H1 (cell line): ENCODE measurements at regions not wholly inside any gene's neighbourhood (a gene's known extent, or its start where the extent isn't known, plus 50 kb on each side); places are given as distances from the start of the nearest gene placed in this dataset.

Experiments
- CTCF ChIA-PET: fragments of 300-600 bp; sonication (Branson Sonifier 250); formaldehyde crosslinking; loops from one replicate; lab custom pipeline; 2021; ENCODE audit not compliant: partially characterized antibody; lab: Charles Lee
- POLR2A ChIA-PET: fragments of 300-600 bp; sonication (Branson Sonifier 250); formaldehyde crosslinking; loops from one replicate; lab custom pipeline; 2021; ENCODE audit warnings: inconsistent platforms; ENCODE audit not compliant: partially characterized antibody; lab: Charles Lee
- DNase-seq, 2 experiments: peaks; one replicate each; pipeline versions ENCODE4 v3.0.0 to v3.0.0-alpha.2; 2010 to 2022; ENCODE audit warnings: low spot score in 2 of 2, low read depth in 1 of 2, mixed read lengths in 1 of 2
- FAIRE-seq: peaks from 2 replicates; lab custom pipeline; 2011; peaks lifted over from hg19 to GRCh38; lab: Jason Lieb, UNC
- H2AFZ ChIP-seq: 2 replicates; pipeline ENCODE4 v1.8.1; 2012; ENCODE audit warnings: low read length, inconsistent platforms
- H2AK5ac ChIP-seq: 2 replicates; pipeline ENCODE4 v1.6.1; 2013; ENCODE audit warnings: low read depth, low read length
- H2BK120ac ChIP-seq: replicated peaks from 2 replicates; pipeline ENCODE3; 2013; ENCODE audit warnings: low read depth, low read length, inconsistent platforms
- H2BK12ac ChIP-seq: 2 replicates; pipeline ENCODE4 v1.6.1; 2013; ENCODE audit warnings: low read depth, low read length
- H2BK15ac ChIP-seq: 2 replicates; pipeline ENCODE4 v1.6.1; 2013; ENCODE audit warnings: low read length
- H2BK20ac ChIP-seq: 2 replicates; pipeline ENCODE4 v1.6.1; 2013; ENCODE audit warnings: low read length
- H2BK5ac ChIP-seq: 2 replicates; pipeline ENCODE4 v1.6.1; 2013; ENCODE audit warnings: low read depth, low read length
- H3K14ac ChIP-seq: 2 replicates; pipeline ENCODE4 v1.6.1; 2013; ENCODE audit warnings: inconsistent platforms; ENCODE audit not compliant: insufficient read length
- H3K18ac ChIP-seq: 2 replicates; pipeline ENCODE4 v1.6.1; 2013; ENCODE audit warnings: low read length; ENCODE audit errors: extremely low read depth
- H3K23ac ChIP-seq: 2 replicates; pipeline ENCODE4 v1.6.1; 2013; ENCODE audit warnings: inconsistent platforms; ENCODE audit not compliant: insufficient read length
- H3K23me2 ChIP-seq: 2 replicates; pipeline ENCODE4 v1.6.1; 2013; ENCODE audit warnings: low read depth, low read length
- H3K27ac ChIP-seq: 2 replicates; pipeline ENCODE4 v1.6.1; 2011; ENCODE audit warnings: low read depth, low read length, inconsistent platforms
- H3K27me3 ChIP-seq, 4 experiments: replicated peaks in 1 of 4; 1 replicate in 1 of 4; 2 replicates in 3 of 4; pipeline versions ENCODE4 v1.6.1 to v1.8.1; 2011 to 2013; ENCODE audit warnings: low read length in 3 of 4, mild to moderate bottlenecking in 3 of 4, inconsistent platforms in 2 of 4, mixed read lengths in 2 of 4, moderate library complexity in 1 of 4; ENCODE audit not compliant: control insufficient read depth in 3 of 4, insufficient read depth in 3 of 4; ENCODE audit errors: extremely low read depth in 1 of 4
- H3K36me3 ChIP-seq, 4 experiments: 2 replicates each; pipeline versions ENCODE4 v1.6.1 to v1.8.1; 2011 to 2013; ENCODE audit warnings: mild to moderate bottlenecking in 4 of 4, low read length in 3 of 4, moderate library complexity in 2 of 4, control low read depth in 1 of 4, inconsistent platforms in 1 of 4; ENCODE audit not compliant: insufficient read depth in 4 of 4, control insufficient read depth in 2 of 4
- H3K4ac ChIP-seq: replicated peaks from 2 replicates; pipeline ENCODE3; 2013; ENCODE audit warnings: low read length, low read depth, mixed read lengths, inconsistent platforms; ENCODE audit not compliant: insufficient read length
- H3K4me1 ChIP-seq, 4 experiments: replicated peaks in 1 of 4; 1 replicate in 1 of 4; 2 replicates in 3 of 4; pipeline versions ENCODE4 v1.6.1 to v1.8.1; 2011 to 2013; ENCODE audit warnings: low read length in 3 of 4, inconsistent platforms in 2 of 4, mixed read lengths in 1 of 4; ENCODE audit not compliant: insufficient read depth in 4 of 4, control insufficient read depth in 3 of 4
- H3K4me2 ChIP-seq, 2 experiments: 2 replicates each; pipeline versions ENCODE4 v1.6.1 to v1.8.1; 2011 to 2013; ENCODE audit warnings: low read depth in 2 of 2, low read length in 2 of 2, control low read depth in 1 of 2, inconsistent platforms in 1 of 2, mild to moderate bottlenecking in 1 of 2; ENCODE audit not compliant: insufficient read depth in 1 of 2
- H3K4me3 ChIP-seq, 4 experiments: fragments of 200-600, 300-600 bp in 1 of 4; sonication (generic), shearing (Covaris generic), sonication (Bioruptor Twin) in 1 of 4; 2 replicates each; pipeline versions ENCODE4 v1.5.1 to v1.8.1; 2011 to 2016; ENCODE audit warnings: low read length in 4 of 4, low read depth in 3 of 4, control low read depth in 2 of 4, inconsistent platforms in 2 of 4, mild to moderate bottlenecking in 2 of 4, mixed read lengths in 1 of 4, moderate library complexity in 1 of 4; ENCODE audit not compliant: insufficient read depth in 2 of 4; ENCODE audit errors: extremely low read depth in 1 of 4
- H3K56ac ChIP-seq: replicated peaks from 2 replicates; pipeline ENCODE3; 2013; ENCODE audit warnings: low read depth, mild to moderate bottlenecking, mixed read lengths, low read length, inconsistent platforms; ENCODE audit not compliant: insufficient read length
- H3K79me1 ChIP-seq: 2 replicates; pipeline ENCODE4 v1.6.1; 2013; ENCODE audit warnings: low read depth, low read length, control low read depth
- H3K79me2 ChIP-seq, 2 experiments: 2 replicates each; pipeline versions ENCODE4 v1.6.1 to v1.8.1; 2012 to 2013; ENCODE audit warnings: low read length in 2 of 2, mild to moderate bottlenecking in 2 of 2, inconsistent platforms in 1 of 2; ENCODE audit not compliant: insufficient read depth in 2 of 2, control insufficient read depth in 1 of 2
- H3K9ac ChIP-seq, 4 experiments: replicated peaks in 1 of 4; 1 replicate in 1 of 4; 2 replicates in 3 of 4; pipeline versions ENCODE4 v1.6.1 to v1.8.1; 2011 to 2013; ENCODE audit warnings: low read depth in 3 of 4, low read length in 3 of 4, control low read depth in 2 of 4, mild to moderate bottlenecking in 2 of 4, moderate library complexity in 2 of 4, inconsistent platforms in 1 of 4; ENCODE audit errors: extremely low read depth in 1 of 4
- H3K9me3 ChIP-seq, 2 experiments: 2 replicates each; pipeline versions ENCODE4 v1.6.1 to v1.8.1; 2012 to 2013; ENCODE audit warnings: mild to moderate bottlenecking in 2 of 2, moderate library complexity in 2 of 2, control low read depth in 1 of 2, inconsistent platforms in 1 of 2, low read depth in 1 of 2, low read length in 1 of 2, mixed read lengths in 1 of 2; ENCODE audit not compliant: insufficient read depth in 2 of 2
- H4K20me1 ChIP-seq, 2 experiments: replicated peaks in 1 of 2; 2 replicates each; pipeline versions ENCODE3 to v1.8.1; 2011 to 2013; ENCODE audit warnings: inconsistent platforms in 2 of 2, low read length in 2 of 2, mild to moderate bottlenecking in 1 of 2; ENCODE audit not compliant: insufficient read depth in 2 of 2, control insufficient read depth in 1 of 2
- H4K5ac ChIP-seq: 2 replicates; pipeline ENCODE4 v1.6.1; 2013; ENCODE audit warnings: low read length, low read depth, mixed read lengths, inconsistent platforms; ENCODE audit not compliant: insufficient read length
- H4K8ac ChIP-seq: 2 replicates; pipeline ENCODE4 v1.8.0; 2013; ENCODE audit warnings: mild to moderate bottlenecking, moderate library complexity, low read length, inconsistent platforms; ENCODE audit not compliant: insufficient read depth; ENCODE audit errors: extremely low read depth
- H4K91ac ChIP-seq: replicated peaks from 2 replicates; pipeline ENCODE3; 2013; ENCODE audit warnings: low read length, mixed read lengths, inconsistent platforms; ENCODE audit not compliant: insufficient read length
- KDM5A ChIP-seq: fragments of 200-600 bp; IDR thresholded peaks from 2 replicates; pipeline ENCODE4 v1.7.1; 2012; ENCODE audit warnings: mild to moderate bottlenecking, low read length, inconsistent platforms, mixed read lengths
- MAFK ChIP-seq: IDR thresholded peaks from 2 replicates; pipeline ENCODE4 v1.6.1; 2012; ENCODE audit warnings: low read depth, mild to moderate bottlenecking, improper control_type of control experiment, low read length
- SIX5 ChIP-seq: IDR thresholded peaks from 2 replicates; pipeline ENCODE4 v1.6.1; 2011; ENCODE audit warnings: mild to moderate bottlenecking, low read depth, low read length
- WGBS, 2 experiments: shearing (Covaris generic) in 1 of 2; methylation state at CpG; one replicate each; pipeline versions ENCODE4 v1.1.6 to v1.1.7; 2013 to 2015; ENCODE audit warnings: low lambda C conversion rate in 2 of 2, mixed read lengths in 2 of 2, inconsistent platforms in 1 of 2, low coverage in 1 of 2, missing lambda C conversion rate in 1 of 2; ENCODE audit not compliant: insufficient replicate concordance in 2 of 2, insufficient coverage in 1 of 2, insufficient read length in 1 of 2; ENCODE audit errors: extremely low coverage in 1 of 2, missing lambda C conversion rate in 1 of 2; 5-methylcytosine and 5-hydroxymethylcytosine counted together
- TF ChIP-seq, protein P1 (sequence below): IDR thresholded peaks from 2 replicates; pipeline ENCODE4 v1.6.1; 2012; ENCODE audit warnings: inconsistent platforms

DNA sequence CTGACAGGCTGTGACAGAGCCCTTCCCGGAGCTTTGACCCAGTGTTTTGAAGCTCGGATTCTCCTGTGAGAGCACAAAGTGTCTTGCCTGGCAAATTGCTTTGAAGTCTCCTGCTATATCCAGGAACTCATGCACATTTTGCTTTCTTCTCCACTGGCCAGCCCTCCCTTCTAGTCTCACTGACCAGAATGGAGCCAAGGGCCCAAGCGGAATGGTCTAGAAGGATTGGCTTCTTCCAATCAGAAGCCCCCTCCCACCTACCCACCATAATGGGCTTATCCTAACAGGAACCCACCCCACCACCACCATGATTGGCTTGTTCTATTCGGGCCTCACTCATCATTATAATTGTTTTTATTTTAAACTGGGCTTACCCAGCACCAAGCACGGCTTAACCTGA is 130.1 kb downstream of the PXDC1 start:
- Histone ChIP-seq H3K4ac (no peak overlapping the region), H4K91ac (no peak overlapping the region), H4K8ac (no peak overlapping the region), H2BK20ac (no peak overlapping the region), H3K4me1 (peaks cover 2 to 11% (median 7%) of the 10 kb centered on the region in 4 experiments), H4K20me1 (peaks cover 0 to 2% of the 10 kb centered on the region in 2 experiments), H3K18ac (no peak overlapping the region), H2AK5ac (no peak overlapping the region), H2BK15ac (no peak overlapping the region), H3K23ac (no peak overlapping the region), H4K5ac (no peak overlapping the region), H3K4me3 (no peak overlapping the region), H3K79me2 (no peaks in the 10 kb centered on the region), H3K27me3 (peaks cover 0 to 2% (median 0%) of the 10 kb centered on the region in 4 experiments; a peak in 2 of 7 replicates), H3K36me3 (no peaks in the 10 kb centered on the region), H3K14ac (no peak overlapping the region), H3K27ac (no peak overlapping the region), H2BK12ac (no peak overlapping the region), H3K23me2 (0 out of 2 replicates have a peak, but pooled peaks cover 2% of the 10 kb centered on the region), H2BK5ac (no peak overlapping the region), H3K79me1 (no peaks in the 10 kb centered on the region), H2BK120ac (no peak overlapping the region), H2AFZ (no peak overlapping the region), H3K9me3 (no peaks in the 10 kb centered on the region), H3K56ac (no peak overlapping the region), H3K9ac (no peak overlapping the region), H3K4me2 (no peak overlapping the region)
- FAIRE-seq (no peak), DNase-seq (no peak)
- TF ChIP-seq SIX5 (no peak), KDM5A (no peak), MAFK (no peak)
- TF ChIP-seq, protein P1, sequence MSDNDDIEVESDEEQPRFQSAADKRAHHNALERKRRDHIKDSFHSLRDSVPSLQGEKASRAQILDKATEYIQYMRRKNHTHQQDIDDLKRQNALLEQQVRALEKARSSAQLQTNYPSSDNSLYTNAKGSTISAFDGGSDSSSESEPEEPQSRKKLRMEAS, result no peak
- 88% methylated on average over 5 of the region's 5 CpGs; no CpG with 5 or more reads in 1 of the 2 experiments for WGBS, 2 experiments
- ChIA-PET CTCF (interaction anchor here (0.9 to 1.8 kb wide), 4 partner anchors 9 to 111 kb away, joined by 3 to 4 read pairs (median 3); no protein-coding TSS in a partner anchor), POLR2A (no interaction called here)
